ENCODE measurements at regions not wholly inside any gene's neighbourhood (a gene's known extent, or its start where the extent isn't known, plus 50 kb on each side); places are given as distances from the start of the nearest gene placed in this dataset.

- H3K4me3 Mint-ChIP-seq: no peak overlapping the region
- Histone ChIP-seq H3K9me3 (ENCODE audit: control insufficient read depth, low read depth, low read length) (peaks cover 4% of the 10 kb centered on the region), H2BK5ac (ENCODE audit: insufficient read length, low read length) (no peak overlapping the region), H3K9ac (ENCODE audit: extremely low read depth, insufficient read length, low read length) (no peak overlapping the region), H3K27me3 (ENCODE audit: insufficient read depth, low read length) (no peaks in the 10 kb centered on the region), H3K27ac (ENCODE audit: insufficient read length, low read depth, low read length) (no peak overlapping the region), H3T11ph (ENCODE audit: low read length) (no peak overlapping the region), H3K79me2 (ENCODE audit: insufficient read depth, low read length) (no peaks in the 10 kb centered on the region), H3K56ac (ENCODE audit: insufficient read length, low read depth, low read length) (no peak overlapping the region), H2AFZ (ENCODE audit: low read length) (no peak overlapping the region), H3K79me1 (ENCODE audit: insufficient read depth, low read depth, low read length, poor library complexity, severe bottlenecking) (no peaks in the 10 kb centered on the region), H4K91ac (ENCODE audit: insufficient read length, low read depth, low read length) (no peak overlapping the region), H3K4me1 (ENCODE audit: insufficient read depth, low read length) (no peaks in the 10 kb centered on the region), H4K20me1 (ENCODE audit: control insufficient read depth, insufficient read depth, insufficient read length) (no peaks in the 10 kb centered on the region), H4K5ac (ENCODE audit: insufficient read length, low read depth, low read length) (no peak overlapping the region), H2BK15ac (ENCODE audit: low read depth, low read length) (no peak overlapping the region), H2BK20ac (ENCODE audit: low read depth, low read length, poor library complexity, severe bottlenecking) (no peak overlapping the region), H3K14ac (ENCODE audit: insufficient read depth, low read length) (no peak overlapping the region), H2BK120ac (ENCODE audit: low read depth, low read length, poor library complexity, severe bottlenecking) (no peak overlapping the region), H3K23ac (ENCODE audit: insufficient read length, low read depth, low read length) (no peak overlapping the region), H3K4me2 (ENCODE audit: insufficient read depth, insufficient read length, low read length) (no peak overlapping the region), H3K18ac (ENCODE audit: insufficient read length, low read depth, low read length) (no peak overlapping the region), H3K23me2 (ENCODE audit: insufficient read length, low read depth, low read length, poor library complexity, severe bottlenecking) (no peaks in the 10 kb centered on the region), H2BK12ac (ENCODE audit: insufficient read length, low read depth, low read length) (no peak overlapping the region), H4K8ac (replicated peaks; ENCODE audit: insufficient read length, low read depth, low read length) (no peak overlapping the region), H3K4ac (ENCODE audit: low read depth, low read length) (no peak overlapping the region), H2AK5ac (ENCODE audit: insufficient read length, low read length) (no peak overlapping the region)
- TF ChIP-seq CTCF (conservative IDR thresholded peaks at IDR 0.05): no peak
- no peak overlapping the region for H3K27ac Mint-ChIP-seq
- WGBS (ENCODE audit: extremely low coverage, insufficient read length, low lambda C conversion rate): no CpG with 5 or more reads among the region's 10 CpGs
- peak; percentile 29 for DNase-seq
- peaks cover 4 to 20% (median 7%) of the 10 kb centered on the region in 3 experiments; a peak in 5 of 7 replicates for H3K36me3 Mint-ChIP-seq (ENCODE audit: insufficient read depth in 1 of 3, low read depth in 3 of 3)
- peaks cover 19 to 21% of the 10 kb centered on the region in 2 experiments for H3K9me3 Mint-ChIP-seq
- H3K4me1 Mint-ChIP-seq: no peaks in the 10 kb centered on the region
- H3K27me3 Mint-ChIP-seq (ENCODE audit: low read depth): no peaks in the 10 kb centered on the region
Observed at GRCh38 chr12:104823985-104824461, 134.1 kb downstream of the SLC41A2 start.
